ENCODE measurements at regions not wholly inside any gene's neighbourhood (a gene's known extent, or its start where the extent isn't known, plus 50 kb on each side); places are given as distances from the start of the nearest gene placed in this dataset.
"Not testable (repeated sequence)": the region's sequence is repeated elsewhere in the genome, so short reads cannot be mapped to it uniquely, and the experiment has no call there.

- not testable (repeated sequence) for DNase-seq
These were observed 127.0 kb downstream of the ART5 start for GRCh38 chr11:3514635-3515424.

GRCh38 chr11:3513311-3513710 is 128.5 kb downstream of the ART5 start:
- DNase-seq = not testable (repeated sequence)

- DNase-seq = not testable (repeated sequence)
These were observed 129.0 kb downstream of the ART5 start for GRCh38 chr11:3512751-3513150.

- DNase-seq = not testable (repeated sequence)
These were observed 129.6 kb downstream of the ART5 start for GRCh38 chr11:3512133-3512703.

- not testable (repeated sequence) for DNase-seq
These were observed 130.2 kb downstream of the ART5 start for GRCh38 chr11:3511416-3512132.

GRCh38 chr11:3509563-3509962 is 130.6 kb upstream of the ZNF195 start:
- not testable (repeated sequence) for DNase-seq

GRCh38 chr11:3499198-3499597 is 120.3 kb upstream of the ZNF195 start:
- not testable (repeated sequence) for DNase-seq

- not testable (repeated sequence) for DNase-seq
These were observed 119.4 kb upstream of the ZNF195 start for GRCh38 chr11:3498356-3498755.

- DNase-seq = not testable (repeated sequence)
These were observed 114.2 kb upstream of the ZNF195 start for GRCh38 chr11:3493152-3493551.

- DNase-seq = not testable (repeated sequence)
These were observed 109.1 kb upstream of the ZNF195 start for GRCh38 chr11:3488003-3488402.

GRCh38 chr11:3485737-3486136 is 106.8 kb upstream of the ZNF195 start:
- not testable (repeated sequence) for DNase-seq

GRCh38 chr11:3476937-3477885 is 98.3 kb upstream of the ZNF195 start:
- not testable (repeated sequence) for DNase-seq

GRCh38 chr11:3476084-3476936 is 97.4 kb upstream of the ZNF195 start:
- DNase-seq = not testable (repeated sequence)

- DNase-seq = not testable (repeated sequence)
These were observed 90.0 kb upstream of the ZNF195 start for GRCh38 chr11:3468963-3469362.

GRCh38 chr11:3467599-3467998 is 88.7 kb upstream of the ZNF195 start:
- DNase-seq = not testable (repeated sequence)

GRCh38 chr11:3455666-3456065 is 76.7 kb upstream of the ZNF195 start:
- DNase-seq = not testable (repeated sequence)

GRCh38 chr11:3454844-3455243 is 75.9 kb upstream of the ZNF195 start:
- peak in 24 of 51 donors; percentile 4 to 64 (median 39) for DNase-seq

- not testable (repeated sequence) for DNase-seq
These were observed 74.8 kb upstream of the ZNF195 start for GRCh38 chr11:3453596-3454256.

- not testable (repeated sequence) for DNase-seq
These were observed 71.9 kb upstream of the ZNF195 start for GRCh38 chr11:3450822-3451221.
